CD14-positive monocyte (primary cell): ENCODE measurements at regions not wholly inside any gene's neighbourhood (a gene's known extent, or its start where the extent isn't known, plus 50 kb on each side); places are given as distances from the start of the nearest gene placed in this dataset.

ENCODE experiments used
- DNase-seq, 3 donors: peaks; one replicate each; pipeline ENCODE4 v3.0.0-alpha.2; 2011 to 2022
- H2AFZ ChIP-seq: 2 replicates; pipeline ENCODE4 v1.6.0; 2012; ENCODE audit warnings: mild to moderate bottlenecking, low read depth, low read length, inconsistent platforms; ENCODE audit not compliant: insufficient read depth, poor library complexity, severe bottlenecking
- H3K27ac ChIP-seq, 2 donors: 1 replicate in 1 of 2; 2 replicates in 1 of 2; pipeline ENCODE4 v1.5.1; 2012 to 2013; ENCODE audit warnings: low read length in 2 of 2, control low read depth in 1 of 2, inconsistent platforms in 1 of 2, low read depth in 1 of 2, mild to moderate bottlenecking in 1 of 2
- H3K27me3 ChIP-seq, 2 donors: one replicate each; pipeline versions ENCODE4 v1.6.0 to v1.6.1; 2011 to 2013; ENCODE audit warnings: low read length in 2 of 2; ENCODE audit not compliant: control insufficient read depth in 2 of 2, insufficient read depth in 2 of 2
- H3K36me3 ChIP-seq, 2 donors: replicated peaks in 1 of 2; 1 replicate in 1 of 2; 2 replicates in 1 of 2; pipeline versions ENCODE4 v1.5.1 to v1.6.1; 2012 to 2013; ENCODE audit warnings: low read length in 2 of 2, control low read depth in 1 of 2, inconsistent platforms in 1 of 2, mild to moderate bottlenecking in 1 of 2; ENCODE audit not compliant: insufficient read depth in 2 of 2, control insufficient read depth in 1 of 2
- H3K4me1 ChIP-seq, 2 donors: 1 replicate in 1 of 2; 2 replicates in 1 of 2; pipeline versions ENCODE4 v1.5.1 to v1.6.1; 2012 to 2013; ENCODE audit warnings: low read length in 2 of 2, control low read depth in 1 of 2, inconsistent platforms in 1 of 2, mild to moderate bottlenecking in 1 of 2, moderate library complexity in 1 of 2; ENCODE audit not compliant: insufficient read depth in 2 of 2, control insufficient read depth in 1 of 2
- H3K4me2 ChIP-seq: replicated peaks from 2 replicates; pipeline ENCODE3; 2012; ENCODE audit warnings: low read length, moderate library complexity, mild to moderate bottlenecking; ENCODE audit not compliant: poor library complexity, severe bottlenecking; ENCODE audit errors: extremely low read depth
- H3K4me3 ChIP-seq, 3 experiments: fragments of 200-600 bp in 1 of 3; sonication (generic) in 1 of 3; replicated peaks in 1 of 3; 1 replicate in 2 of 3; 2 replicates in 1 of 3; pipeline ENCODE4 v1.5.1; 2011 to 2013; ENCODE audit warnings: low read length in 3 of 3, mild to moderate bottlenecking in 3 of 3, control low read depth in 2 of 3, low read depth in 2 of 3, inconsistent platforms in 1 of 3, moderate library complexity in 1 of 3
- H3K79me2 ChIP-seq: 2 replicates; pipeline ENCODE4 v1.6.0; 2012; ENCODE audit warnings: mild to moderate bottlenecking, control low read depth, inconsistent platforms, low read length, moderate library complexity; ENCODE audit not compliant: insufficient read depth
- H3K9ac ChIP-seq: 2 replicates; pipeline ENCODE4 v1.6.0; 2017; ENCODE audit warnings: low read length, mild to moderate bottlenecking; ENCODE audit not compliant: insufficient read depth, poor library complexity, severe bottlenecking
- H3K9me3 ChIP-seq, 2 donors: replicated peaks in 1 of 2; 1 replicate in 1 of 2; 2 replicates in 1 of 2; pipeline versions ENCODE4 v1.5.1 to v1.6.1; 2012 to 2013; ENCODE audit warnings: low read length in 2 of 2, control low read depth in 1 of 2; ENCODE audit not compliant: control insufficient read depth in 1 of 2, insufficient read depth in 1 of 2
- H4K20me1 ChIP-seq: 2 replicates; pipeline ENCODE4 v1.6.0; 2012; ENCODE audit warnings: mild to moderate bottlenecking, low read length, control low read depth, moderate library complexity; ENCODE audit not compliant: insufficient read depth
- H3K27ac Mint-ChIP-seq, 7 donors: one replicate each; pipeline ENCODE4 v1.8.0; 2020; ENCODE audit warnings: mild to moderate bottlenecking in 7 of 7, mixed read lengths in 7 of 7, moderate library complexity in 6 of 7, inconsistent platforms in 2 of 7
- H3K27me3 Mint-ChIP-seq, 3 donors: one replicate each; pipeline ENCODE4 v1.8.0; 2021 to 2022; ENCODE audit warnings: low read depth in 3 of 3, mild to moderate bottlenecking in 3 of 3, mixed read lengths in 3 of 3, moderate library complexity in 3 of 3, inconsistent platforms in 1 of 3
- H3K36me3 Mint-ChIP-seq, 2 donors: one replicate each; pipeline ENCODE4 v1.8.0; 2020; ENCODE audit warnings: mixed read lengths in 2 of 2, inconsistent platforms in 1 of 2, mild to moderate bottlenecking in 1 of 2
- H3K4me1 Mint-ChIP-seq: one replicate; pipeline ENCODE4 v1.8.0; 2020; ENCODE audit warnings: mild to moderate bottlenecking, mixed read lengths
- H3K4me3 Mint-ChIP-seq, 2 donors: one replicate each; pipeline ENCODE4 v1.8.0; 2020; ENCODE audit warnings: mild to moderate bottlenecking in 2 of 2, mixed read lengths in 2 of 2, moderate library complexity in 1 of 2
- H3K9me3 Mint-ChIP-seq, 7 donors: one replicate each; pipeline ENCODE4 v1.8.0; 2020 to 2022; ENCODE audit warnings: mixed read lengths in 7 of 7, mild to moderate bottlenecking in 6 of 7, moderate library complexity in 6 of 7, inconsistent platforms in 2 of 7
- WGBS: methylation state at CpG from one replicate; pipeline ENCODE4 v1.1.5; 2013; ENCODE audit warnings: missing lambda C conversion rate; ENCODE audit not compliant: insufficient coverage; 5-methylcytosine and 5-hydroxymethylcytosine counted together
- intact Hi-C, 2 donors: fragments of 100-400 bp; cut with micrococcal nuclease; formaldehyde crosslinking; loops; one replicate each; pipeline versions ENCODE4 v1.15.0 to v1.15.1; 2023
- TF ChIP-seq, protein P1 (sequence below): fragments of 200-600 bp; IDR thresholded peaks from one replicate; pipeline ENCODE4 v1.8.0; 2022; ENCODE audit warnings: antibody characterized with exemption, mild to moderate bottlenecking

DNA sequence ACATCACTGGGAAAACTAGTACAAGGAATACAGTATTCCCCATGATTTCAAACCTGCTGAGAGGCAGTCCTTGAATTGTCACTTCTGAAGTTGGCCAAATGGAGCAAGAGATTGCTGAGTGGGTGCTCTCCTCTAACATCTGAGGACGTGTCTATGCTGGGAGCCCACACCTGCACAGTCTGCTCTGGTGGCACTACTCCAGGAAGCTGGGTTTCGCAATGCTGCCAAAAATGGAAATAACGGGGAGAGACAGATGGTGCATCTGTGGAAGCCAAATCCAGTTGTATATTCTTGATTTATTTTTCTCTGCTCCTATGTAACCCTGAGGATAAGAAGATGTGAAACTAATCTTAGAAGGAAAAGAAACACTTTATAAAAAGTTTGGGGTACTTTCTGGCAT lies 240.1 kb upstream of the CTSO start:
- WGBS, result 0% methylated on average over 3 of the region's 3 CpGs
- TF ChIP-seq, protein P1, sequence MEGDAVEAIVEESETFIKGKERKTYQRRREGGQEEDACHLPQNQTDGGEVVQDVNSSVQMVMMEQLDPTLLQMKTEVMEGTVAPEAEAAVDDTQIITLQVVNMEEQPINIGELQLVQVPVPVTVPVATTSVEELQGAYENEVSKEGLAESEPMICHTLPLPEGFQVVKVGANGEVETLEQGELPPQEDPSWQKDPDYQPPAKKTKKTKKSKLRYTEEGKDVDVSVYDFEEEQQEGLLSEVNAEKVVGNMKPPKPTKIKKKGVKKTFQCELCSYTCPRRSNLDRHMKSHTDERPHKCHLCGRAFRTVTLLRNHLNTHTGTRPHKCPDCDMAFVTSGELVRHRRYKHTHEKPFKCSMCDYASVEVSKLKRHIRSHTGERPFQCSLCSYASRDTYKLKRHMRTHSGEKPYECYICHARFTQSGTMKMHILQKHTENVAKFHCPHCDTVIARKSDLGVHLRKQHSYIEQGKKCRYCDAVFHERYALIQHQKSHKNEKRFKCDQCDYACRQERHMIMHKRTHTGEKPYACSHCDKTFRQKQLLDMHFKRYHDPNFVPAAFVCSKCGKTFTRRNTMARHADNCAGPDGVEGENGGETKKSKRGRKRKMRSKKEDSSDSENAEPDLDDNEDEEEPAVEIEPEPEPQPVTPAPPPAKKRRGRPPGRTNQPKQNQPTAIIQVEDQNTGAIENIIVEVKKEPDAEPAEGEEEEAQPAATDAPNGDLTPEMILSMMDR, result no peak
- H3K9me3 ChIP-seq, result no peaks in the 10 kb centered on the region
- H3K27ac ChIP-seq, result no peak overlapping the region
- no peak overlapping the region for H3K4me3 ChIP-seq
- intact Hi-C loops, result no loop called here
- H3K4me1 ChIP-seq, result no peaks in the 10 kb centered on the region
- Mint-ChIP-seq H3K27me3 (peaks cover 0 to 1% (median 0%) of the 10 kb centered on the region in 3 donors), H3K27ac (no peak overlapping the region), H3K36me3 (no peaks in the 10 kb centered on the region), H3K9me3 (peaks cover 0 to 5% (median 4%) of the 10 kb centered on the region in 7 donors), H3K4me1 (peaks cover 4% of the 10 kb centered on the region), H3K4me3 (no peak overlapping the region)
- H3K9ac ChIP-seq, result no peak overlapping the region
- no peak overlapping the region for H3K4me2 ChIP-seq
- DNase-seq, result no peak
- H3K79me2 ChIP-seq, result no peaks in the 10 kb centered on the region
- no peaks in the 10 kb centered on the region for H4K20me1 ChIP-seq
- no peak overlapping the region for H2AFZ ChIP-seq
- H3K27me3 ChIP-seq, result no peaks in the 10 kb centered on the region
- no peaks in the 10 kb centered on the region for H3K36me3 ChIP-seq

DNA sequence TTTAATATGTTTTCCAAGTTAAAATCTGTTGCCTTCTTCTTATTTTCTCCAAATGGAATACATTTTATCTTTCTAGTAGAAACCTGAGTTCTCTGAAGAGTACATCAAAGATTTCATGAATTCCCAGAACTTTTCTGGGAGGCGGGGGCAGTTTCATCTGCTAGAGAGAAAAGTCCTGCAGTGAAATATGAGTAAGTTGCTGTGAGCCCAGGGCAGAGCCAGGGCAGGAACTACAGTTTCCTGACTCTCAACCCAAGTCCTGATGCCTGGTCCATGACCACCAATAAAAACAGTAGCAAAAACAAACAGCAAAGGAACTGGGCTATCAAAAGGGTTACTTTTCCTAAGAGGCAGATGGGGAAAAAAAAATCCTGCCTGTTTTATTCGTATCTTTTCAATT lies 239.4 kb upstream of the CTSO start:
- no peaks in the 10 kb centered on the region for H4K20me1 ChIP-seq
- H3K4me2 ChIP-seq, result no peak overlapping the region
- peaks cover 4% of the 10 kb centered on the region for H3K4me1 Mint-ChIP-seq
- peaks cover 0 to 3% (median 1%) of the 10 kb centered on the region in 3 donors for H3K27me3 Mint-ChIP-seq
- no peaks in the 10 kb centered on the region for H3K36me3 ChIP-seq
- no peak overlapping the region for H2AFZ ChIP-seq
- peaks cover 0 to 5% (median 2%) of the 10 kb centered on the region in 7 donors for H3K9me3 Mint-ChIP-seq
- H3K27ac ChIP-seq, result no peak overlapping the region
- no peak for DNase-seq
- H3K27me3 ChIP-seq, result no peaks in the 10 kb centered on the region
- H3K4me3 Mint-ChIP-seq, result no peak overlapping the region
- no peak overlapping the region for H3K27ac Mint-ChIP-seq
- no peaks in the 10 kb centered on the region for H3K4me1 ChIP-seq
- intact Hi-C loops, result no loop called here
- H3K36me3 Mint-ChIP-seq, result no peaks in the 10 kb centered on the region
- TF ChIP-seq, protein P1, result no peak
- WGBS, result 81% methylated on average over 2 of the region's 2 CpGs
- H3K4me3 ChIP-seq, result no peak overlapping the region
- no peak overlapping the region for H3K9ac ChIP-seq
- no peaks in the 10 kb centered on the region for H3K9me3 ChIP-seq
- H3K79me2 ChIP-seq, result no peaks in the 10 kb centered on the region
